ENCODE measurements at regions not wholly inside any gene's neighbourhood (a gene's known extent, or its start where the extent isn't known, plus 50 kb on each side); places are given as distances from the start of the nearest gene placed in this dataset.

GRCh38 chr9:75197561-75197960, 109.2 kb downstream of the OSTF1 start:
- TF ChIP-seq, protein P1, sequence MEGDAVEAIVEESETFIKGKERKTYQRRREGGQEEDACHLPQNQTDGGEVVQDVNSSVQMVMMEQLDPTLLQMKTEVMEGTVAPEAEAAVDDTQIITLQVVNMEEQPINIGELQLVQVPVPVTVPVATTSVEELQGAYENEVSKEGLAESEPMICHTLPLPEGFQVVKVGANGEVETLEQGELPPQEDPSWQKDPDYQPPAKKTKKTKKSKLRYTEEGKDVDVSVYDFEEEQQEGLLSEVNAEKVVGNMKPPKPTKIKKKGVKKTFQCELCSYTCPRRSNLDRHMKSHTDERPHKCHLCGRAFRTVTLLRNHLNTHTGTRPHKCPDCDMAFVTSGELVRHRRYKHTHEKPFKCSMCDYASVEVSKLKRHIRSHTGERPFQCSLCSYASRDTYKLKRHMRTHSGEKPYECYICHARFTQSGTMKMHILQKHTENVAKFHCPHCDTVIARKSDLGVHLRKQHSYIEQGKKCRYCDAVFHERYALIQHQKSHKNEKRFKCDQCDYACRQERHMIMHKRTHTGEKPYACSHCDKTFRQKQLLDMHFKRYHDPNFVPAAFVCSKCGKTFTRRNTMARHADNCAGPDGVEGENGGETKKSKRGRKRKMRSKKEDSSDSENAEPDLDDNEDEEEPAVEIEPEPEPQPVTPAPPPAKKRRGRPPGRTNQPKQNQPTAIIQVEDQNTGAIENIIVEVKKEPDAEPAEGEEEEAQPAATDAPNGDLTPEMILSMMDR (IDR thresholded peaks at IDR 0.05; ENCODE audit: poor library complexity) = no peak
- TF ChIP-seq EZH2 (IDR thresholded peaks at IDR 0.05; ENCODE audit: borderline replicate concordance) = no peak

Data from hepatocyte (in vitro differentiated cells).